ENCODE measurements at regions not wholly inside any gene's neighbourhood (a gene's known extent, or its start where the extent isn't known, plus 50 kb on each side); places are given as distances from the start of the nearest gene placed in this dataset.

GRCh38 chr12:80041071-80041470 lies 58.3 kb upstream of the OTOGL start:
- H3K9me3 ChIP-seq (ENCODE audit: control insufficient read depth, insufficient read depth, low read depth, low read length), result no peaks in the 10 kb centered on the region
- no peaks in the 10 kb centered on the region for H4K20me1 ChIP-seq (ENCODE audit: control insufficient read depth, extremely low read depth, insufficient read depth, low read length)
- no peak for TF ChIP-seq EZH2 (IDR thresholded peaks at IDR 0.05; ENCODE audit: low read length, missing control alignments)
- TF ChIP-seq, protein P1, sequence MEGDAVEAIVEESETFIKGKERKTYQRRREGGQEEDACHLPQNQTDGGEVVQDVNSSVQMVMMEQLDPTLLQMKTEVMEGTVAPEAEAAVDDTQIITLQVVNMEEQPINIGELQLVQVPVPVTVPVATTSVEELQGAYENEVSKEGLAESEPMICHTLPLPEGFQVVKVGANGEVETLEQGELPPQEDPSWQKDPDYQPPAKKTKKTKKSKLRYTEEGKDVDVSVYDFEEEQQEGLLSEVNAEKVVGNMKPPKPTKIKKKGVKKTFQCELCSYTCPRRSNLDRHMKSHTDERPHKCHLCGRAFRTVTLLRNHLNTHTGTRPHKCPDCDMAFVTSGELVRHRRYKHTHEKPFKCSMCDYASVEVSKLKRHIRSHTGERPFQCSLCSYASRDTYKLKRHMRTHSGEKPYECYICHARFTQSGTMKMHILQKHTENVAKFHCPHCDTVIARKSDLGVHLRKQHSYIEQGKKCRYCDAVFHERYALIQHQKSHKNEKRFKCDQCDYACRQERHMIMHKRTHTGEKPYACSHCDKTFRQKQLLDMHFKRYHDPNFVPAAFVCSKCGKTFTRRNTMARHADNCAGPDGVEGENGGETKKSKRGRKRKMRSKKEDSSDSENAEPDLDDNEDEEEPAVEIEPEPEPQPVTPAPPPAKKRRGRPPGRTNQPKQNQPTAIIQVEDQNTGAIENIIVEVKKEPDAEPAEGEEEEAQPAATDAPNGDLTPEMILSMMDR (conservative IDR thresholded peaks at IDR 0.05 in 1 of 2, IDR thresholded peaks at IDR 0.05 in 1 of 2; ENCODE audit: low read depth in 1 of 2, low read length in 2 of 2), result no peak
- H3K4me2 ChIP-seq (ENCODE audit: extremely low read depth, insufficient read depth, low read length), result no peak overlapping the region
- no peaks in the 10 kb centered on the region for H3K79me2 ChIP-seq (ENCODE audit: control insufficient read depth, insufficient read depth, low read length)
- DNase-seq (ENCODE audit: low read depth in 2 of 2), result no peak
- H3K27me3 ChIP-seq (ENCODE audit: control insufficient read depth, insufficient read depth, low read length), result no peaks in the 10 kb centered on the region
- H2AFZ ChIP-seq (ENCODE audit: low read length), result no peak overlapping the region
- no peak overlapping the region for H3K27ac ChIP-seq (ENCODE audit: insufficient read depth, low read length)
- no peak overlapping the region for H3K9ac ChIP-seq (ENCODE audit: insufficient read depth, low read length)
- no peaks in the 10 kb centered on the region for H3K36me3 ChIP-seq (ENCODE audit: control insufficient read depth, insufficient read depth, low read length)
- H3K4me1 ChIP-seq (ENCODE audit: control insufficient read depth, extremely low read depth, insufficient read depth, low read length), result peaks cover 20% of the 10 kb centered on the region
- H3K4me3 ChIP-seq (replicated peaks in 1 of 4; ENCODE audit: control extremely low read depth in 1 of 4, insufficient read depth in 1 of 4, low read depth in 3 of 4, low read length in 4 of 4), result no peak overlapping the region

DNA sequence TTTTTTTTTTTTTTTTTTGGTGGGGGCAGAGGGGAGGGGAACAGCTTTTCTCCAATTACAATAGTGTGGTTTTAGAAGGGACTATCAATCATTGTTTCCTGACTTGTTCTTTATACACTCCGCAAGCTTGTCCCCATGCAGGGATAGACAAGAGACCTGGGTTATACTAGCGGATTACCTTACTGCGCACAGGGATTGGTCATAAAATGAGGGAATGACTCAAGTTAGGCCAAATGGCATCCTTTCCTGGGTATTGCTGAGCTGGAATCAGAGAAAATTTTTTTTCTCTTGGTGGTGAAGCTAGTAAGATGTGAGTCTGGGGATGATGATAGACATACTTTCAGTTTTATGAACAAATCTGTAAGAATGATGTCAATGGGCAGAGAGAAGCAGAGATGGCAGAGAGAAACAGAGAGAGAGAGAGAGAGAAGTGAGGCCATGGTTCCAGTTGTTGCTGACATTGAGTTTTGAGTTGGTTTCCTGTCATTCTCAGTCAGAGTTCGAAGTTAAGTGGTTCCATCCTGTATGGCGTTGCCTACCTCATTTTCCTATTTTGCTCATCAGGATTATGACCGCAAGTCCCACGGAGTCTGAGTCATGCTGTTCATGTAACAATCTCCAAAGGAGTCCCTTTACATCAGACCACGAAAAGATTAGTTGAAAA lies 59.1 kb upstream of the OTOGL start:
- H3K4me3 ChIP-seq (replicated peaks in 1 of 4; ENCODE audit: control extremely low read depth in 1 of 4, insufficient read depth in 1 of 4, low read depth in 3 of 4, low read length in 4 of 4), result no peak overlapping the region
- H3K27me3 ChIP-seq (ENCODE audit: control insufficient read depth, insufficient read depth, low read length), result no peaks in the 10 kb centered on the region
- no peaks in the 10 kb centered on the region for H3K36me3 ChIP-seq (ENCODE audit: control insufficient read depth, insufficient read depth, low read length)
- H3K27ac ChIP-seq (ENCODE audit: insufficient read depth, low read length), result no peak overlapping the region
- H3K9me3 ChIP-seq (ENCODE audit: control insufficient read depth, insufficient read depth, low read depth, low read length), result no peaks in the 10 kb centered on the region
- H4K20me1 ChIP-seq (ENCODE audit: control insufficient read depth, extremely low read depth, insufficient read depth, low read length), result no peaks in the 10 kb centered on the region
- DNase-seq (ENCODE audit: low read depth in 2 of 2), result peak in 1 of 2 donors; percentile 92
- no peak overlapping the region for H3K9ac ChIP-seq (ENCODE audit: insufficient read depth, low read length)
- no peak overlapping the region for H2AFZ ChIP-seq (ENCODE audit: low read length)
- peaks cover 17% of the 10 kb centered on the region for H3K4me1 ChIP-seq (ENCODE audit: control insufficient read depth, extremely low read depth, insufficient read depth, low read length)
- no peaks in the 10 kb centered on the region for H3K79me2 ChIP-seq (ENCODE audit: control insufficient read depth, insufficient read depth, low read length)
- no peak overlapping the region for H3K4me2 ChIP-seq (ENCODE audit: extremely low read depth, insufficient read depth, low read length)
- TF ChIP-seq, protein P1 (conservative IDR thresholded peaks at IDR 0.05 in 1 of 2, IDR thresholded peaks at IDR 0.05 in 1 of 2; ENCODE audit: low read depth in 1 of 2, low read length in 2 of 2), result no peak
- TF ChIP-seq EZH2 (IDR thresholded peaks at IDR 0.05; ENCODE audit: low read length, missing control alignments), result no peak

DNA sequence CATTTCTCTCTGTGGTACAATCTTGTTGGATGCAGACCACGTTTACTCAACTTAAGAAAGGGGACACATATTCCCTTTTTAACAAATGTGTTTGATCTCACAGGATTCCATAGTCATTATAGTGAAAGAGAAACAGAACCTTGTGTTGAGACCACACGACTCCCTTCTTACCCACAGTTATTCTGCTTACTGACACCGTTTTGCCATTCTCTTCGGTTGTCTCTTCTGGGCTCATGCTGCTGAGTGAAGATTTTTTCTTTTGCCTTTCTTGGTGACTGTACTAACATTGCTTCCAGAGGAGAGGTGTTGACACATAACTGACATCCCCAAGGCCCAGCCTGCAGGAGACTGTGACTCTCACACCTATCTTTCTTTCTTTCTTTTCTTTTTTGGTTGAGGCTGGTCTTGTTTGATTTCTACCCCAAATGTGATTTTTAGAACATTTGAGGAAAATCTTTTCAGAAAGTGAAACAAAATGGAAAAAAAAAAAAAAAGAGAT lies 61.2 kb upstream of the OTOGL start:
- Histone ChIP-seq H3K36me3 (ENCODE audit: control insufficient read depth, insufficient read depth, low read length) (no peaks in the 10 kb centered on the region), H3K4me2 (ENCODE audit: extremely low read depth, insufficient read depth, low read length) (peak overlapping the region; percentile 78), H2AFZ (ENCODE audit: low read length) (peak overlapping the region; percentile 88), H4K20me1 (ENCODE audit: control insufficient read depth, extremely low read depth, insufficient read depth, low read length) (no peaks in the 10 kb centered on the region), H3K79me2 (ENCODE audit: control insufficient read depth, insufficient read depth, low read length) (no peaks in the 10 kb centered on the region), H3K27ac (ENCODE audit: insufficient read depth, low read length) (peak overlapping the region; percentile 24), H3K9me3 (ENCODE audit: control insufficient read depth, insufficient read depth, low read depth, low read length) (no peaks in the 10 kb centered on the region), H3K4me3 (replicated peaks in 1 of 4; ENCODE audit: control extremely low read depth in 1 of 4, insufficient read depth in 1 of 4, low read depth in 3 of 4, low read length in 4 of 4) (no peak overlapping the region), H3K4me1 (ENCODE audit: control insufficient read depth, extremely low read depth, insufficient read depth, low read length) (peaks cover 9% of the 10 kb centered on the region), H3K9ac (ENCODE audit: insufficient read depth, low read length) (no peak overlapping the region), H3K27me3 (ENCODE audit: control insufficient read depth, insufficient read depth, low read length) (no peaks in the 10 kb centered on the region)
- no peak for DNase-seq (ENCODE audit: low read depth in 2 of 2)
- no peak for TF ChIP-seq EZH2 (IDR thresholded peaks at IDR 0.05; ENCODE audit: low read length, missing control alignments)
- TF ChIP-seq, protein P1 (conservative IDR thresholded peaks at IDR 0.05 in 1 of 2, IDR thresholded peaks at IDR 0.05 in 1 of 2; ENCODE audit: low read depth in 1 of 2, low read length in 2 of 2), result no peak

Measured in fibroblast of lung (primary cell).